Subcutaneous abdominal adipose tissue (tissue), 5 donors: ENCODE measurements at regions not wholly inside any gene's neighbourhood (a gene's known extent, or its start where the extent isn't known, plus 50 kb on each side); places are given as distances from the start of the nearest gene placed in this dataset.
"Not testable (repeated sequence)": the region's sequence is repeated elsewhere in the genome, so short reads cannot be mapped to it uniquely, and the experiment has no call there.

Experiments used
- H3K27ac ChIP-seq: one replicate; pipeline ENCODE4 v1.7.0; 2013; ENCODE audit warnings: low read depth, mild to moderate bottlenecking, inconsistent platforms, low read length, moderate library complexity
- H3K27me3 ChIP-seq, 5 donors: one replicate each; pipeline ENCODE4 v1.7.0; 2013; ENCODE audit warnings: low read length in 5 of 5, inconsistent platforms in 1 of 5; ENCODE audit not compliant: control insufficient read depth in 5 of 5, insufficient read depth in 4 of 5
- H3K36me3 ChIP-seq, 5 donors: one replicate each; pipeline ENCODE4 v1.7.0; 2013; ENCODE audit warnings: low read length in 5 of 5; ENCODE audit not compliant: control insufficient read depth in 5 of 5, insufficient read depth in 5 of 5
- H3K4me1 ChIP-seq, 5 donors: one replicate each; pipeline ENCODE4 v1.7.0; 2013; ENCODE audit warnings: low read length in 5 of 5, mild to moderate bottlenecking in 3 of 5, moderate library complexity in 1 of 5; ENCODE audit not compliant: control insufficient read depth in 5 of 5, insufficient read depth in 5 of 5
- H3K4me3 ChIP-seq, 5 donors: one replicate each; pipeline ENCODE4 v1.7.0; 2013; ENCODE audit warnings: low read length in 5 of 5, low read depth in 1 of 5
- H3K9ac ChIP-seq, 5 donors: one replicate each; pipeline ENCODE4 v1.7.0; 2013; ENCODE audit warnings: low read length in 5 of 5, mild to moderate bottlenecking in 4 of 5, moderate library complexity in 3 of 5
- H3K9me3 ChIP-seq, 5 donors: one replicate each; pipeline ENCODE4 v1.7.0; 2013; ENCODE audit warnings: low read length in 5 of 5; ENCODE audit not compliant: control insufficient read depth in 5 of 5
- donor health status: healthy.
- donor health status: healthy.
- donor health status: healthy.
- donor health status: healthy.
- donor health status: healthy.

DNA sequence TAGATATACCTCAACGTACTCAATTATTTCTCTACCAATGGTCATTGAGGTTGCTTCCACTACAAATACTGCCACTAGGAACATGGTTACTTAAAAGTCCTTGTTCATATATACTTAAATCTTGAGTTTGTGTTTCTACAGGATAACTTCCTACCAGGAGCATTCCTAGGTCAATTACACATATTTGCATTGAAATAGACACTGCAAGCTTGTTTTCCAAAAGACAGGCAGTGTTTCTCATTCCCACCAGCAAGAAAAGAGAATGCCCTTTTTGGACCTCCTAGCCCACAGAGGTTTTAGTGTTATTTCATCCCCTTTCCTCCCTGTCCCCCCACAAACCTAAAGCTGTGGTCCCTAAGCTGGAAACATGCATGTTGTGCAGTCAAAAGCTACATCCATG lies 177.3 kb downstream of the ID4 start:
- H3K36me3 ChIP-seq: no peaks in the 10 kb centered on the region
- H3K4me1 ChIP-seq: no peaks in the 10 kb centered on the region
- no peak overlapping the region for H3K9ac ChIP-seq
- no peak overlapping the region for H3K4me3 ChIP-seq
- no peaks in the 10 kb centered on the region for H3K27me3 ChIP-seq
- no peaks in the 10 kb centered on the region for H3K9me3 ChIP-seq
- H3K27ac ChIP-seq: no peak overlapping the region

DNA sequence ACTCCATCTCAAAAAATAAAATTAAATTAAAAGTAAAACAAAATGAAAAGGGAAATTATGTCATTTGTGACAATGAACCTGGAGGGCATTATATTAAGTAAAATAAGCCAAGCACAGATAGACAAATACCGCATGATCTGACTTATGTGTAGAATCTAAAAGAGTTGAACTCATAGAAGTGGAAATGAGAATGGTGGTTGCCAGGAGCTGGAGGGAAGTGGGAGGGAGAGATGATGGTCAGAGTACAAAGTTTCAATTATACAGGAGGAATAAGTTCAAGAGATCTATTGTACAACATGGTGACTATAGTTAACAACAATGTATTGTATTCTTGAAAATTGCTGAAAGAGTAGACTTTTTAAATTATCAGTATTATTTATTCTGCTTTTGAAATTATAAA lies 183.4 kb downstream of the ID4 start:
- no peaks in the 10 kb centered on the region for H3K27me3 ChIP-seq
- no peaks in the 10 kb centered on the region for H3K36me3 ChIP-seq

DNA sequence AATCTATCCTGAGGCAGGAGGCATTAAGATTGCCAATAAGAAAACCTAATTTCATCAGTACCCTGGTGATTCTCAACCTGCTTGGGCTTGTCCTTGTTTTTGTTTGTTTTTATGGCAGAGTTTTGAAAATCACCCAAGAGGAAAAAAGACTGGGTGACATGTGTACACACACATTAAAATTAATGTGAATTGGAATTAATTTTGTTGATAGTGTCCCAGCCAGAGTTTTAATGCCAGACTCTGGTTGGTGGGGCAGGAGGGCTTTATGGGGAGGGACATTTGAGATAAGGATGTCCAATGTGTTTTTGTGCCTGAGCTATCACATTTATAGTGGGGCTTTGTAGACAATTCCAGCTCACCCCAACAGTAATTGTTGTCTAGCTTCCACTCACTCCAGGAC lies 184.6 kb downstream of the ID4 start:
- Histone ChIP-seq H3K36me3 (no peaks in the 10 kb centered on the region), H3K9me3 (peaks cover 0 to 2% (median 0%) of the 10 kb centered on the region in 5 donors), H3K27me3 (no peaks in the 10 kb centered on the region), H3K27ac (no peak overlapping the region), H3K9ac (no peak overlapping the region), H3K4me3 (no peak overlapping the region), H3K4me1 (no peaks in the 10 kb centered on the region)

More for the DNA sequence above, 183.4 kb downstream of the ID4 start:
- Histone ChIP-seq H3K27ac (no peak overlapping the region), H3K9me3 (no peaks in the 10 kb centered on the region), H3K9ac (no peak overlapping the region), H3K4me3 (no peak overlapping the region), H3K4me1 (no peaks in the 10 kb centered on the region)

DNA sequence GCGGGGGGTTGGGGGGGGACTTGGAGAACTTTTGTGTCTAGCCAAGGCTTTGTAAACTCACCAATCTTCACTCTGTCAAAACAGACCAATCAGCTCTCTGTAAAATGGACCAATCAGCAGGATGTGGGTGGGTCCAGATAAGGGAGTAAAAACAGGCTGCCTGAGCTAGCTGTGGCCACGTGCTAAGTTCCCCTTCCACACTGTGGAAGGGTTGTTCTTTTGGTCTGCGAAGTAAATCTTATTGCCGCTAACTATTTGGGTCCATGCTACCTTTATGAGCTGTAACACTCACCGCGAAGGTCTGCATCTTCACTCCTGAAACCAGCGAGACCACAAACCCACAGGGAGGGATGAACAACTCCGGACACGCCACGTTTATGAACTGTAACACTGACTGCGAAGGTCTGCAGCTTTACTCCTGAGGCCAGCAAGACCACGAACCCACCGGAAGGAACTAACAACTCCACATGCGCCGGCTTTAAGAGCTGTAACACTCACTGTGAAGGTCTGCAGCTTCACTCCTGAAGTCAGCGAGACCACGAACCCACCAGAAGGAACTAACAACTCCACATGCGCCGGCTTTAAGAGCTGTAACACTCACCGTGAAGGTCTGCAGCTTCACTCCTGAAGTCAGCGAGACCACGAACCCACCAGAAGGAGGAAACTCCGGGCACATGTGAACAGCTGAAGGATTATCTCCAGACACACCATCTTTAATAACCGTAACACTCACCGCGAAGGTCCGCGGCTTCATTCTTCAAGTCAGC lies 186.6 kb downstream of the ID4 start:
- not testable (repeated sequence) for H3K36me3 ChIP-seq, H3K27ac ChIP-seq, H3K9ac ChIP-seq, H3K4me1 ChIP-seq, H3K9me3 ChIP-seq, H3K27me3 ChIP-seq, H3K4me3 ChIP-seq

DNA sequence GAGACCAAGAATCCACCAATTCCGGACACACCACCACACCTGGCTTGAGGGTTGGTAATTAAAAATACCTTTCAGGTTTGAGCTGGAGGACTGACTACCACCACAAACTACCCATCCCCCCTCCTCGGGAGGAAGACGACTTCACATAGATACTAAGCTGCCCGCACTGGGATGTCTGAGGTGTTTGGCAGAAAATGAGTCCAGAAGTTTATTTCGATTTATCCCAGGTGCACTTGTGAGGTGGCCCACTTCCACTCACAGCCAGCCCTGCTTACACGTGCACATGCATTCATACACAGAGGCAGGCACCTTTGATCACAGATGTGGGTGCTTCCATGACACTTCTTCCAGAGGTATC lies 187.1 kb downstream of the ID4 start:
- H3K4me3 ChIP-seq: no peak overlapping the region
- no peaks in the 10 kb centered on the region for H3K4me1 ChIP-seq
- no peaks in the 10 kb centered on the region for H3K36me3 ChIP-seq
- no peak overlapping the region for H3K27ac ChIP-seq
- H3K9ac ChIP-seq: no peak overlapping the region
- peaks cover 0 to 2% (median 0%) of the 10 kb centered on the region in 5 donors for H3K9me3 ChIP-seq
- H3K27me3 ChIP-seq: no peaks in the 10 kb centered on the region

DNA sequence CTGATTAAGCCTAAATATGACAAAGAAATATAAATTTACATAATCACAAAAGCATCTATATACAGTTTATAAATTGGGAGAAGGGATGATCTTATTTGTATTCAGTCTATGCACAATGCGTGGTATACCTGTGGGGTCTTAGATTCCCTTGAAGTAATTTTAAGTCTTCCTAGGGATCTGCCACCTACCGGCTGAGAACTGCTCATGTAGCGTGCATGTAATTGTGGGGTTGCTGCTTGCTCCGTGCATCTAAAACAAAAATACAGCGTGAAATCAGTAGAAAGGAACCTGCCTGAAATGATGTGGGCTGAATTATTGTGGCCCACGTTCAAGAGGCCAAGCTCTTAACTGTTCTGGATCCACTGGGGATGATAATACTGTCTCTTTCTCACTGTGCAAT lies 187.3 kb downstream of the MBOAT1 start:
- no peaks in the 10 kb centered on the region for H3K27me3 ChIP-seq
- H3K4me3 ChIP-seq: no peak overlapping the region
- H3K36me3 ChIP-seq: no peaks in the 10 kb centered on the region
- H3K4me1 ChIP-seq: no peaks in the 10 kb centered on the region
- H3K9me3 ChIP-seq: peaks cover 0 to 2% (median 0%) of the 10 kb centered on the region in 5 donors
- no peak overlapping the region for H3K27ac ChIP-seq
- no peak overlapping the region for H3K9ac ChIP-seq

DNA sequence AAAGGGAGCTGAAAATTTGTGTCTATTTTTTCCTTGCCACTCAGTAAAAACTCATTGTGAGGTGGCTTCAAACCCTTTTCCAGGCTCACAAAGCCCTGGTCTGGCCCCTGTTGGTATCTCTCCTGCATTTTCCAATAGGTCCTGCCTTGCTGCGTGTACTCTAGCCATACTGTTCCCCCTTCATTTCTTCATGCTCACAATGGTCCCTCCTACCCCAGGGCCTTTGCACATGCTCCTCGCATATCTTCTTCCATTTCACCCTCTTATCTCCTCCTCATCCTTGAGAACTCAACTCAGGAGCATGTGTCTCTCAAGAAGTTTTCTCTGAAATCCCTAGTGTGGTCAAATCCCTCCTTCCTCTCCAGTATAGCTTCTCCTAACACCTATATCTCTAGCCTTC lies 186.6 kb downstream of the MBOAT1 start:
- H3K36me3 ChIP-seq: no peaks in the 10 kb centered on the region
- no peak overlapping the region for H3K27ac ChIP-seq
- peaks cover 0 to 2% (median 0%) of the 10 kb centered on the region in 5 donors for H3K4me1 ChIP-seq
- peaks cover 0 to 2% (median 0%) of the 10 kb centered on the region in 5 donors for H3K9me3 ChIP-seq
- no peaks in the 10 kb centered on the region for H3K27me3 ChIP-seq
- no peak overlapping the region for H3K9ac ChIP-seq
- H3K4me3 ChIP-seq: no peak overlapping the region

DNA sequence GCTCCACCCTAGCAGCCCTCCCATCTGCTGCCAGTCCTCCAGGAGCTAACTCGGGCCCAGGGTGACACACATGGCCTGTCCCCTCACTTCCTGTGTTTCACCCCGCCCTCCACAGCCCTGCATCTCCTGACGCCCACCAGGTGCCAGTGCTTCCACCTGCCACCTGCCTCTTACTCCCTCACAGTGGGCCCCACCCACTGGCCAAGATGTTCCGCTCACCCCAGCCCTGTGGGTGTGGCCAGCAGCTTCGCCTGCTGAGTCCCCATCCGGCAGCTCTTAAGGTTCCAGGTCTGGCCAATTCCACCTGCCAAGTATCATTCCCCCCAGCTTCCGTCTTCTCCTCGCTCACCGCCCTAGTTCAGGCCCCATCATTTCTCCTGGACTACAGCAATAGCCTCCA lies 184.1 kb downstream of the MBOAT1 start:
- Histone ChIP-seq H3K27me3 (no peaks in the 10 kb centered on the region), H3K4me1 (peaks cover 0 to 5% (median 0%) of the 10 kb centered on the region in 5 donors), H3K4me3 (no peak overlapping the region), H3K9me3 (peaks cover 0 to 2% (median 0%) of the 10 kb centered on the region in 5 donors), H3K36me3 (no peaks in the 10 kb centered on the region), H3K9ac (no peak overlapping the region), H3K27ac (no peak overlapping the region)

DNA sequence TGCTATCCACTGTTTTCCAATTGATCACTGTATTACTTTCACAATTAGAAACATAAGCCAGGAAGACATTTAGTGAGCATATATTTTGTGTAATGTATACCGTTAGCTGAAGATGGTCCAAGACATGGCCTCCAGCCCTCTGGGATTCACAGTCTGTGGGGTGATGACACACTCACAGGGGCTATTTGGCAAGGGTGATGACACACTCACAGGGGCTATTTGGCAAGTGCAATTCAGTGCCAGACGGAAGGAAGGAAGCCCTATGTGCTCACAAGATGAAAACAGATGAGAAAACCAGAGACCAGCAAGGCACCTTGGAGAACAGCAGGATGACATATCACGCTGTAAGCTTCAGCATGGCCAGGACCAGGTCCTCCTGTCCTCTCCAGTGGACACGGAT lies 183.7 kb downstream of the MBOAT1 start:
- H3K27ac ChIP-seq: no peak overlapping the region
- no peaks in the 10 kb centered on the region for H3K36me3 ChIP-seq
- H3K27me3 ChIP-seq: no peaks in the 10 kb centered on the region
- H3K9me3 ChIP-seq: peaks cover 0 to 2% (median 0%) of the 10 kb centered on the region in 5 donors
- H3K4me3 ChIP-seq: no peak overlapping the region
- peaks cover 0 to 5% (median 0%) of the 10 kb centered on the region in 5 donors for H3K4me1 ChIP-seq
- H3K9ac ChIP-seq: no peak overlapping the region

DNA sequence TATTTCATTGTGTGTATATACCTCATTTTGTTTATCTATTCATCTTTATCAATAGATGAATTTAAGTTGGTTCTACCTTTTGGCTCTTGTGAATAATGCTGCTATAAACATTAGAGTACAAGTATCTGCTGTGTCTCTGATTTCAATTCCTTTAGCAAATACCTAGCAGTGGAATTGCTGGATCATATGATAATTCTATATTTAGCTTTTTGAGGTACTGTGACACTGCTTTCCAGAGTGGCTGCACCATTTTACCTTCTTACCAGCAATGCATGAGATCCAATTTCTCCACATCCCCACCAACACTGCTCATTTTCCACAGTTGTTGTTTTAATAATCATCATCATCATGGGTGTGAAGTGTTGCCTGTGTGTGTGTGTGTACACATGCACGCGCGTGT lies 182.3 kb downstream of the MBOAT1 start:
- peaks cover 0 to 2% (median 0%) of the 10 kb centered on the region in 5 donors for H3K9me3 ChIP-seq
- no peak overlapping the region for H3K4me3 ChIP-seq
- H3K36me3 ChIP-seq: no peaks in the 10 kb centered on the region
- H3K27ac ChIP-seq: no peak overlapping the region
- H3K27me3 ChIP-seq: no peaks in the 10 kb centered on the region
- H3K4me1 ChIP-seq: peaks cover 0 to 5% (median 0%) of the 10 kb centered on the region in 5 donors
- H3K9ac ChIP-seq: no peak overlapping the region
